H7 (cell line): ENCODE measurements at regions not wholly inside any gene's neighbourhood (a gene's known extent, or its start where the extent isn't known, plus 50 kb on each side); places are given as distances from the start of the nearest gene placed in this dataset.

ENCODE experiments used
- DNase-seq: peaks from one replicate; pipeline ENCODE4 v3.0.0; 2012
- H3K27me3 ChIP-seq: 2 replicates; pipeline ENCODE4 v1.6.0; 2011; ENCODE audit warnings: mild to moderate bottlenecking, low read length; ENCODE audit not compliant: control insufficient read depth, insufficient read depth
- H3K36me3 ChIP-seq: replicated peaks from 2 replicates; pipeline ENCODE4 v1.5.1; 2011; ENCODE audit warnings: low read length; ENCODE audit not compliant: control insufficient read depth, insufficient read depth
- H3K4me3 ChIP-seq: 2 replicates; pipeline ENCODE4 v1.5.1; 2011; ENCODE audit warnings: low read depth, mild to moderate bottlenecking, control low read depth, low read length, moderate library complexity; ENCODE audit not compliant: insufficient read depth

- Histone ChIP-seq H3K27me3 (no peaks in the 10 kb centered on the region), H3K36me3 (no peaks in the 10 kb centered on the region), H3K4me3 (no peak overlapping the region)
- no peak for DNase-seq
Measured at GRCh38 chr4:54359919-54360650, 131.0 kb downstream of the PDGFRA start.

GRCh38 chr4:54363037-54363436 is 133.9 kb downstream of the PDGFRA start:
- no peak overlapping the region for H3K4me3 ChIP-seq
- no peaks in the 10 kb centered on the region for H3K27me3 ChIP-seq
- no peak for DNase-seq
- H3K36me3 ChIP-seq: no peaks in the 10 kb centered on the region

- H3K4me3 ChIP-seq: no peak overlapping the region
- H3K27me3 ChIP-seq: no peaks in the 10 kb centered on the region
- DNase-seq: no peak
- H3K36me3 ChIP-seq: no peaks in the 10 kb centered on the region
Measured at GRCh38 chr4:54365691-54366090, 136.6 kb downstream of the PDGFRA start.

GRCh38 chr4:54367059-54367458 is 138.0 kb downstream of the PDGFRA start:
- H3K4me3 ChIP-seq: no peak overlapping the region
- no peaks in the 10 kb centered on the region for H3K36me3 ChIP-seq
- no peaks in the 10 kb centered on the region for H3K27me3 ChIP-seq
- DNase-seq: no peak

GRCh38 chr4:54368281-54369265 is 139.5 kb downstream of the PDGFRA start:
- no peak for DNase-seq
- Histone ChIP-seq H3K36me3 (no peaks in the 10 kb centered on the region), H3K27me3 (no peaks in the 10 kb centered on the region), H3K4me3 (no peak overlapping the region)

- Histone ChIP-seq H3K4me3 (no peak overlapping the region), H3K36me3 (no peaks in the 10 kb centered on the region), H3K27me3 (no peaks in the 10 kb centered on the region)
- no peak for DNase-seq
Measured at GRCh38 chr4:54371173-54371572, 142.1 kb downstream of the PDGFRA start.

GRCh38 chr4:54372951-54373350 is 143.9 kb downstream of the PDGFRA start:
- no peak for DNase-seq
- Histone ChIP-seq H3K27me3 (no peaks in the 10 kb centered on the region), H3K4me3 (no peak overlapping the region), H3K36me3 (no peaks in the 10 kb centered on the region)

GRCh38 chr4:54373718-54374210 is 144.7 kb downstream of the PDGFRA start:
- no peak overlapping the region for H3K4me3 ChIP-seq
- H3K27me3 ChIP-seq: no peaks in the 10 kb centered on the region
- H3K36me3 ChIP-seq: no peaks in the 10 kb centered on the region
- DNase-seq: no peak

- no peaks in the 10 kb centered on the region for H3K36me3 ChIP-seq
- H3K27me3 ChIP-seq: no peaks in the 10 kb centered on the region
- no peak for DNase-seq
- no peak overlapping the region for H3K4me3 ChIP-seq
Measured at GRCh38 chr4:54378461-54378860, 149.4 kb downstream of the PDGFRA start.

GRCh38 chr4:54384152-54384551 is 155.1 kb downstream of the PDGFRA start:
- no peak for DNase-seq
- Histone ChIP-seq H3K36me3 (no peaks in the 10 kb centered on the region), H3K4me3 (no peak overlapping the region), H3K27me3 (no peaks in the 10 kb centered on the region)

GRCh38 chr4:54384563-54384962 is 155.5 kb downstream of the PDGFRA start:
- Histone ChIP-seq H3K4me3 (no peak overlapping the region), H3K36me3 (no peaks in the 10 kb centered on the region), H3K27me3 (no peaks in the 10 kb centered on the region)
- DNase-seq: no peak

- H3K27me3 ChIP-seq: no peaks in the 10 kb centered on the region
- no peak overlapping the region for H3K4me3 ChIP-seq
- H3K36me3 ChIP-seq: no peaks in the 10 kb centered on the region
- no peak for DNase-seq
Measured at GRCh38 chr4:54386042-54386669, 157.1 kb downstream of the PDGFRA start.

- H3K4me3 ChIP-seq: no peak overlapping the region
- H3K36me3 ChIP-seq: no peaks in the 10 kb centered on the region
- no peak for DNase-seq
- H3K27me3 ChIP-seq: no peaks in the 10 kb centered on the region
Measured at GRCh38 chr4:54386693-54387092, 157.6 kb downstream of the PDGFRA start.

- H3K36me3 ChIP-seq: no peaks in the 10 kb centered on the region
- no peak for DNase-seq
Measured at GRCh38 chr4:54390670-54391069, 161.6 kb downstream of the PDGFRA start.

More at GRCh38 chr4:54390670-54391069, 161.6 kb downstream of the PDGFRA start:
- Histone ChIP-seq H3K4me3 (no peak overlapping the region), H3K27me3 (no peaks in the 10 kb centered on the region)
